Stimulated activated CD8-positive, alpha-beta memory T cell treated with anti-CD3 and anti-CD28 coated beads, Interleukin-2, amount 100 ng/mL, for 48 hours (primary cell): ENCODE measurements at regions not wholly inside any gene's neighbourhood (a gene's known extent, or its start where the extent isn't known, plus 50 kb on each side); places are given as distances from the start of the nearest gene placed in this dataset.
"Not testable (repeated sequence)": the region's sequence is repeated elsewhere in the genome, so short reads cannot be mapped to it uniquely, and the experiment has no call there.

Experiments
- DNase-seq, 2 donors: peaks; one replicate each; pipeline ENCODE4 v3.0.0-alpha.2; 2020; ENCODE audit warnings: low read depth in 2 of 2

GRCh38 chr3:162538906-162539305 is 1042.3 kb downstream of the OTOL1 start:
- DNase-seq, result no peak

GRCh38 chr3:162540421-162540820 is 1043.8 kb downstream of the OTOL1 start:
- DNase-seq, result no peak

- DNase-seq, result no peak
These were observed 1045.3 kb downstream of the OTOL1 start for GRCh38 chr3:162541923-162542322.

- no peak for DNase-seq
These were observed 1047.6 kb downstream of the OTOL1 start for GRCh38 chr3:162544246-162544645.

GRCh38 chr3:162546910-162547309 is 1050.3 kb downstream of the OTOL1 start:
- DNase-seq, result no peak

- no peak for DNase-seq
These were observed 1050.7 kb downstream of the OTOL1 start for GRCh38 chr3:162547321-162547720.

GRCh38 chr3:162555761-162556160 is 1059.2 kb downstream of the OTOL1 start:
- DNase-seq, result no peak

GRCh38 chr3:162558016-162558415 is 1061.4 kb downstream of the OTOL1 start:
- DNase-seq, result no peak

- no peak for DNase-seq
These were observed 1072.1 kb downstream of the OTOL1 start for GRCh38 chr3:162568706-162569105.

GRCh38 chr3:162569314-162569713 is 1072.7 kb downstream of the OTOL1 start:
- no peak for DNase-seq

- DNase-seq, result no peak
These were observed 1088.4 kb downstream of the OTOL1 start for GRCh38 chr3:162584986-162585385.

GRCh38 chr3:162586591-162586990 is 1090.0 kb downstream of the OTOL1 start:
- DNase-seq, result no peak

GRCh38 chr3:162597226-162597625 is 1100.6 kb downstream of the OTOL1 start:
- no peak for DNase-seq

- not testable (repeated sequence) for DNase-seq
These were observed 1101.9 kb downstream of the OTOL1 start for GRCh38 chr3:162598500-162598899.

- not testable (repeated sequence) for DNase-seq
These were observed 1103.1 kb downstream of the OTOL1 start for GRCh38 chr3:162599742-162600141.

GRCh38 chr3:162601101-162601670 is 1104.6 kb downstream of the OTOL1 start:
- no peak for DNase-seq

GRCh38 chr3:162602619-162603018 is 1106.0 kb downstream of the OTOL1 start:
- DNase-seq, result no peak

- DNase-seq, result no peak
These were observed 1109.1 kb downstream of the OTOL1 start for GRCh38 chr3:162605651-162606204.

GRCh38 chr3:162610261-162610660 is 1113.7 kb downstream of the OTOL1 start:
- no peak for DNase-seq

- DNase-seq, result no peak
These were observed 1116.4 kb downstream of the OTOL1 start for GRCh38 chr3:162612991-162613390.

- DNase-seq, result no peak
These were observed 1129.6 kb downstream of the OTOL1 start for GRCh38 chr3:162626172-162626571.

- DNase-seq, result no peak
These were observed 1131.9 kb downstream of the OTOL1 start for GRCh38 chr3:162628531-162628930.

GRCh38 chr3:162629372-162629771 is 1132.8 kb downstream of the OTOL1 start:
- DNase-seq, result no peak

- no peak for DNase-seq
These were observed 1136.1 kb downstream of the OTOL1 start for GRCh38 chr3:162632672-162633071.
